ENCODE measurements at regions not wholly inside any gene's neighbourhood (a gene's known extent, or its start where the extent isn't known, plus 50 kb on each side); places are given as distances from the start of the nearest gene placed in this dataset.

DNA sequence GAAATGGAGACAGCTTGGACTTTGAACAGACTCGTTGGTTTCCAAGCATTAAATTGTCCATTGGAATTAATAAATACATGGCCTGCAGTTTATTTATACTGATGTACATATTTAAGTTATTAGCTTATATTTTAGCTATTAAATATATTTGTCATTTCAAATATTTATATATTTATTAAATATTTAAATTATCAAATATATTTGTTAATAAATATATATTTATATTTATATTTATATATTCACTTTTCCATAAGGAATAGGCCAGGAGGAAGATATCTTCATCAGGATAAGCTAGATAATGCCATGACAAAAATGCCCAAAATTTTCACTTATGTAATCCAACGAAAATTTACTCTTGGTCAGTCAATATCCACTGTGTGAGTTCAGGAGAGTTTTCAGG lies 229.9 kb downstream of the ZNF608 start:
- Histone ChIP-seq H3K4me1 (ENCODE audit: insufficient read depth, low read length, poor library complexity, severe bottlenecking) (no peaks in the 10 kb centered on the region), H3K27ac (ENCODE audit: low read depth, low read length, poor library complexity, severe bottlenecking) (no peak overlapping the region), H3K27me3 (replicated peaks; ENCODE audit: insufficient read depth, low read depth, low read length, poor library complexity) (no peaks in the 10 kb centered on the region), H3K36me3 (ENCODE audit: insufficient read depth, low read length, poor library complexity, severe bottlenecking) (no peaks in the 10 kb centered on the region), H3K9me3 (ENCODE audit: low read depth, low read length, poor library complexity, severe bottlenecking) (no peaks in the 10 kb centered on the region), H3K4me3 (ENCODE audit: low read depth, low read length, poor library complexity, severe bottlenecking) (no peak overlapping the region)
- ChIA-PET CTCF (no interaction called here), POLR2A (ENCODE audit: low non-redundant PET) (interaction anchor here (0.6 kb wide), 1 partner anchor 305 kb away, joined by 3 read pairs; no protein-coding TSS in a partner anchor)
- BruUV-seq (replicated peaks), result no TSS peak
- intact Hi-C loops (cut with micrococcal nuclease; ENCODE audit: unreplicated experiment), result no loop called here
- no peak for DNase-seq (ENCODE audit: low spot score)
- no peak for TF ChIP-seq EZH2 (IDR thresholded peaks at IDR 0.05; ENCODE audit: borderline replicate concordance, low read depth, low read length, poor library complexity, severe bottlenecking)
- no peak for TF ChIP-seq CTCF (conservative IDR thresholded peaks at IDR 0.05; ENCODE audit: low read depth, low read length)

DNA sequence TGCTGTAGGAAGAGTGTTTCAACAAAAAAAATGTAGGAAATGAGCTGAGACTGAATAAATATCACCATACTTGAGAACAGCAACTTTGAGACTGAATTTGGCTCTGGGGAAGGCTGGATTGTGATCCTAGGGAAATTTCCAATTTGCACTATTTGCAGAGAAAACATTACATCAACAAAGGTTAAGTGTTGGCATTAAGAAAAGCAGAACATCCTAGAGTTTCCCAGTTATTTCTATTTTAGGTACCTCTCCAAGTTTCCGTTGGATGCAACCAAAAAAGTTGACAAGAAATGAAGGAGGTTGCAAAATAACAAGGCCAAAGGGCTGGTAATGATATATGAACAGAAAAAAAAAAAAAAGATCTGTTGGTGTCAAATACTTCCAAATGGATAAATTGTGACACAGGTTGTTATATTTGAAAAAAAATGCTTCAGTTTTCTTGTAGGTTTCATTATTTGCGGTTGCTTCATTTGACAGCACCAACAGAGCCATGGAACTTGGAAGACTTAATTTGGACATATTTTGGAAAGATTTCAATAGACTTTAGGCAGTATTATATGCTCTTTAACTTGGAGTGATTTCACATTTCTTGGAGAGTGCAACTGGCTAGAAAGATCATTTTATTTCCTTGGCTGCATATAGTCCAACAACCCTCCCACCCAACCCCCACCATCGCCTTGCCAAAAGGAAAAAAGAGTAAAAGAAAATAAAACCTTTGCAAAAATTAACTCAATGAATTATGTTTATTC lies 230.8 kb downstream of the ZNF608 start:
- no TSS peak for BruUV-seq (replicated peaks)
- DNase-seq (ENCODE audit: low spot score), result no peak
- Histone ChIP-seq H3K4me1 (ENCODE audit: insufficient read depth, low read length, poor library complexity, severe bottlenecking) (no peaks in the 10 kb centered on the region), H3K36me3 (ENCODE audit: insufficient read depth, low read length, poor library complexity, severe bottlenecking) (no peaks in the 10 kb centered on the region), H3K27me3 (replicated peaks; ENCODE audit: insufficient read depth, low read depth, low read length, poor library complexity) (peaks cover 4% of the 10 kb centered on the region), H3K27ac (ENCODE audit: low read depth, low read length, poor library complexity, severe bottlenecking) (no peak overlapping the region), H3K9me3 (ENCODE audit: low read depth, low read length, poor library complexity, severe bottlenecking) (no peaks in the 10 kb centered on the region), H3K4me3 (ENCODE audit: low read depth, low read length, poor library complexity, severe bottlenecking) (no peak overlapping the region)
- intact Hi-C loops (cut with micrococcal nuclease; ENCODE audit: unreplicated experiment), result no loop called here
- CTCF ChIA-PET, result no interaction called here
- POLR2A ChIA-PET (ENCODE audit: low non-redundant PET), result no interaction called here
- TF ChIP-seq CTCF (conservative IDR thresholded peaks at IDR 0.05; ENCODE audit: low read depth, low read length), result no peak
- no peak for TF ChIP-seq EZH2 (IDR thresholded peaks at IDR 0.05; ENCODE audit: borderline replicate concordance, low read depth, low read length, poor library complexity, severe bottlenecking)

- DNase-seq (ENCODE audit: low spot score), result no peak
- no peak for TF ChIP-seq EZH2 (IDR thresholded peaks at IDR 0.05; ENCODE audit: borderline replicate concordance, low read depth, low read length, poor library complexity, severe bottlenecking)
- TF ChIP-seq CTCF (conservative IDR thresholded peaks at IDR 0.05; ENCODE audit: low read depth, low read length), result no peak
- Histone ChIP-seq H3K27ac (ENCODE audit: low read depth, low read length, poor library complexity, severe bottlenecking) (no peak overlapping the region), H3K27me3 (replicated peaks; ENCODE audit: insufficient read depth, low read depth, low read length, poor library complexity) (peaks cover 7% of the 10 kb centered on the region), H3K4me3 (ENCODE audit: low read depth, low read length, poor library complexity, severe bottlenecking) (no peak overlapping the region), H3K36me3 (ENCODE audit: insufficient read depth, low read length, poor library complexity, severe bottlenecking) (no peaks in the 10 kb centered on the region), H3K4me1 (ENCODE audit: insufficient read depth, low read length, poor library complexity, severe bottlenecking) (no peaks in the 10 kb centered on the region), H3K9me3 (ENCODE audit: low read depth, low read length, poor library complexity, severe bottlenecking) (no peaks in the 10 kb centered on the region)
- POLR2A ChIA-PET (ENCODE audit: low non-redundant PET), result no interaction called here
- intact Hi-C loops (cut with micrococcal nuclease; ENCODE audit: unreplicated experiment), result no loop called here
- CTCF ChIA-PET, result no interaction called here
- BruUV-seq (replicated peaks), result no TSS peak
Measured at GRCh38 chr5:124514956-124515355, 231.5 kb downstream of the ZNF608 start.
